Kidney glomerular epithelial cell (primary cell): ENCODE measurements at regions not wholly inside any gene's neighbourhood (a gene's known extent, or its start where the extent isn't known, plus 50 kb on each side); places are given as distances from the start of the nearest gene placed in this dataset.

Experiments
- DNase-seq: peaks from one replicate; lab custom pipeline; 2025; lab: John Stamatoyannopoulos, UW

DNA sequence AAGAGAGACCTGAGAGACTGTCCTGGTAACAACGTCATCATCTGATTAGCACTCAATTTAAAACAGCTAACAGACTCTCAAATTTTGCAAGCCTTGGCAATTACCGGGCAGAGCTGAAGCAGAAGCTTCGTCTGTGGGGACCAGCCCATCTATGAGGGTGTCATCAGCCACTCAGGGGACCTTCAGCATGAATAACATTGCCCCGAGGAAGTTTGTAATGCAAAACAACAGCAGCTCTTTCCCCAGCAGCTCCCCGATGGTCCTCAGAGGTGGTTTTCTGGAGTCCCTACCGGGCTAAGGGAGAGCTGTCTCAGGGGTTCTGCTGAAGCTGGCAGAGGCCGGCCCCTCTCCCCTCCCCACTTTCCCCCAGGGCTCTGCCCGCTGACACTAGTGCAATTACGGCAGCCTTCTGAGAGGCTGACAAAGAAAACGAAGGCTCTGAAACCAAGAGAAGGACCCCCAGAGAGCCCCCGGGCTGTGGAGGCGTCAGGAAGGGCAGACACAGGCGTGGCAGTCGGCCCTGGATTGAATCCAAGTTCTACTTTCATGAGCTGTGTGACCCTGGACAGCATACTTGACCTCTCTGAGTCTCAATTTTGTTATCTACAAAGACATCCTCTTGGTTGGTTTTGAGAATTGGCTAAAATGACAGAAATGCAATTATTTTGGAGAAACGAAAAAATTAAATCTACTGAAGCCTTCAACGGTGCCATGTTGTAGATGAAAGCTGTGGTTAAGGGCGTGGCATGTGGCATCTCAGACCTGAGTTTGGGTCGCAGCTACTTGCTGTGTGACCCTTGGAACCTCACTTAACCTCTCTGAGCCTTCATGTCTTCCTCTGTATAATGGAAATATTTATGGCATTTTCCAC lies 102.1 kb upstream of the TLE3 start:
- no peak for DNase-seq

DNA sequence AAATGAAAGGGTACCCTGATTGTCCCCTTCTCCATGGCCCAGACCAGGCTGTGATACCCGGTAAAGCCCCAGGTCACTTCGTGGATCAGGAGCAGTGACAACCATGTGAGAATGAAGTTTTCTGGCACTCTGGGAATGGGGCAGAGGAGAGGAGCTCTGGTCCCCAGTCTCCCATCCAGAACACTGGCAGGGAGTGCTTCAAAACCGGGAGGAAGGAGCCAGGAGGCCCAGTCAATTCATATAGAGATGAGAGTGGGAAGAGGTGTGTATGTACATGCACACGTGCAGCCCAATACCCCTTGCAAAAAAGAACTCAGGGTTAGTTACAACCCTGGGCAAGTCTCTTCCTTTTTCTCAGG lies 101.4 kb upstream of the TLE3 start:
- no peak for DNase-seq

GRCh38 chr15:70198441-70199123 lies 100.9 kb upstream of the TLE3 start:
- DNase-seq = no peak

GRCh38 chr15:70197945-70198361 lies 100.2 kb upstream of the TLE3 start:
- DNase-seq = no peak

DNA sequence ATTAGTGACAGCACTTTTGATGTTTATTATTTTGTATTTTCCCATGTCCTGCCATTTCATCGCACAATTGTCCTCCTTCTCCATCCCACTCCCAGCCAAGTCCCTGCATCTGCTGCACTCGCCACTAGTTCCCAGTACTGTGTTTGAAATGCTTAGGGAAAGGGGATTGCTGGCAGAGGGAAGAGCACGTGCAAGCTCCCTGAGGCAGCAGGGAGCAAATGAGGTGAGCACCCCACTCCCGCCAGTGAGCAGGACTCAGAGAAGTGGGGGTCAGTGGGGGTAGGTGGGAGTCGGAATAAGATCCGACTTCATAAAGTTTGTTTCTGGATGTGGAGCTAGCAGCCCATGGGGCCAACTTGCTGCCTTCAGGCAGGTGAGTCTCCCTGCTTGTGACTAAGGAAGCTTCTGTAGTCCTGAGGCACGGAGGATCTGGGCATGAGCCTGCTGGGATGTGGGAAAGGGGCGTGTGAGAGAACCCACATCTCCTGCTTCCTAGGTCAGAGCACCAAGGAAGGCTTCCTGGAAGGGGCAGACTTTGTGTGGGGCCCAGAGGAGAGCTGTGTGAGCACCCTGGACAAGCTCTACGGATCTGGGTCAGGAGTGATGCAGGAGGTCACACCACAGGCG lies 99.7 kb upstream of the TLE3 start:
- no peak for DNase-seq

- DNase-seq = peak; percentile 83
These were observed 98.9 kb upstream of the TLE3 start for GRCh38 chr15:70196372-70197316.

DNA sequence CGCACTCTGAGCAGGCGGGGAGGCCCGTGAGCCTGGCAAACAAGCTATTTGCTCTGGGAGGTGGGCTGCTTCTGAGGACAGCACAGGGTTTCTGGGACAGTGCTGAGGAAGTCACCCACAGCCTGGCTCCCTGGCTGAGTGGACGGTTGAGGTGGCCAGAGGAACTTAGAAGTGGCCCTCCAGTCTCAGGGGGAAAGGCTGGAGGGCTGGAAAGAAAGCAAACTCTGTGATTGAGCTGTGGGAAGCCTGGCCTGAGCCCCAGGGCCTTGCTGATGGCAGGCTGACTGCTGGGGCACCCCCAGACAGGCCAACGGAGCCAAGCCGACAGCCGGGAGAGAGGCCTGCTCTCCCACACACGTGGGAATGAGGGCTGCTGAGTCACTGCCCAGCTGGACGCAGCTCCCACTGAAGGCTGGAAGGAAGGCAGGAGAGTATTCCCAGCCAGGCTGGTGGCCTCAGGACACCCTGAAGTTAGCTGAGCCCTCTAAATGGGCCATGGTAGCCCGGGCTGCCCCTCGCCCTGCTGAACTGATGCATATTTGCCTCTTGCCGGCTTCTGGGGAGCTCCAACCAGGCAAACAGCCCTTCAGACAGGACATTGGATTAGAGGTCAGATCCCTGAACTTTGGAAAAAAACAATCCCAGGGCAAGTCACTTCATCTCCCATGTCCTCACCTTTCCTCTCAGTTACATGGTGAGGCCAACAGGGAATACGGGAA lies 98.0 kb upstream of the TLE3 start:
- DNase-seq = peak; percentile 89

DNA sequence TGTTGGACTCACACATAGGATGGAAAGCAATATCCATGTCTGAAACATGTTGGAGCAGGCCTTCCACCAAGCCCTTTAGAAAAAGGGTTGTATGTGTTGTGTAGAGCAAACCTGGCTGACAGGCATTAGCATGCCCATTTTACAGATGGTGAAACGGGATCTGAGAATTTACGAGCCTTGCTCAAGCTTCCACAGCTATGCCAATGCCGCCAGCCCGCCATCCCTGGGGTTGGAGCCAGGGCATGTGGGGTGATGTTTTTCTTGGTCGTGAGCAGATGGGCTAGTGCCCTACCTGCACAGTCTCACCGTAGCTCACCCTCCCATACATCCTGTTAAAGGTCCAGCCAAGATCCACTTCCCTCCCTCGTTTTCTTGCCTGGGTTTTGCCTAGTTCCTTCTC lies 97.5 kb upstream of the TLE3 start:
- no peak for DNase-seq

- no peak for DNase-seq
These were observed 96.5 kb upstream of the TLE3 start for GRCh38 chr15:70194266-70194665.

DNA sequence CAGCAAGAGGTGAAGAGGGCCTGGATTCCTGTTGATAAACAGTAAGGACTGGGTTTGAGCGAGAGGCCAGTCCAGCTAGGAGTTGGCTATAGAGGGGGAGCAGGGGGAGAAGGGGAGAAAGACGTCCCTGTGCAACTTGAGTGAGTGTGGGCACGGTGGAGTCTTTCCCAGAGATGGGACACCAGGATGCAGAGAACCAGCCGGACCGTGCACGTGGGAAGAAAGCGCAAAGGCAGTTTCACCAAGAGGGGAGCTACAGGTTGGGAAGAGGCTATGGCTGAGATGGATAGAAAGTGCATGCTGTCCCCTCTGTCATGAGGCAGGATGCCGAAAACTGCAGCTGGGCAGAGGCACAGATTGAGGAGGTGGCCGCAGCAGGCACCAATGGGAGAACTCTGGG lies 96.0 kb upstream of the TLE3 start:
- no peak for DNase-seq

- no peak for DNase-seq
These were observed 94.8 kb upstream of the TLE3 start for GRCh38 chr15:70192490-70192889.

- DNase-seq = no peak
These were observed 94.3 kb upstream of the TLE3 start for GRCh38 chr15:70192041-70192440.

DNA sequence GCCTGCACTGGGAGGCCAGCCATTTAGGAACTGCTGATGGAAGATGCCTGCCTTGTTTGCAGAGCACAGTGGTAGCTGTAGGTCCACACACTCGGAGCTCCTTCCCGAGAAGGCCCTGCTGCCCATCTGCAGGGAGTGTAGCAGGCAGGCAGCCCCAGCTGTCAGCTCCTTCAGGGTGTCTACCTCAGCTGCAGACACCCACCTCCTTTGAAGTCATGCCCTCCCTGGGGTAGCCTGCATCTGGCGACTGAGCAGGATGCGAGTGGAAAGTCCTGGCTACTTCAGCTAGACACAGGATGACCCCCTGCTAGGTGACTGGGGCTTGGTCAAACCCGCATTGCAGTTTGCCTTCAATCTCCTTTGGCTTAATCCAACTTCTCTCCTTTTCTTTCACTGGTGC lies 93.2 kb upstream of the TLE3 start:
- no peak for DNase-seq

GRCh38 chr15:70189826-70190695 lies 92.3 kb upstream of the TLE3 start:
- DNase-seq = no peak

- no peak for DNase-seq
These were observed 90.6 kb upstream of the TLE3 start for GRCh38 chr15:70188286-70188685.

- DNase-seq = no peak
These were observed 89.6 kb upstream of the TLE3 start for GRCh38 chr15:70187331-70187730.

DNA sequence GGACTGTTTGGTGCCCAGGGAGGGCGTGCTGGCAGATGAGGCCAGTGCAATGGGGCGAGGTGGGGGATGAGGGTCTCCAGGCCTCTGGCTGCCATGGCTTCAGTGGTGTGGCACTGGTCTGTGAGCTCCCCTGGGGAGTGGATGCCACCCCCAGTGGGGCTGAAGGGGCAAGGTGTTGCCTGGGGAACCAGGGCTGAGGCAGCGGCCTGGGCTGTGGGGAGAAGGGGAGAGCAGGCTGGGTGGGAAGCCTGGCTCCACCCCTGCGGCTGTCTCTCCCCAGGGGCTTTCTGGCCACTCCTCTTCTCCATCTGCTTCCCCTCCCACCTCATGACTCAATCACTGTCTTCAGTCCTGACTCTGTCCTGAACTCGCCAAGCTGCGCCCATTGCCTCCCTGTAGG lies 88.4 kb upstream of the TLE3 start:
- DNase-seq = no peak

GRCh38 chr15:70185251-70185711 lies 87.6 kb upstream of the TLE3 start:
- DNase-seq = peak; percentile 67

GRCh38 chr15:70182858-70183695 lies 85.4 kb upstream of the TLE3 start:
- no peak for DNase-seq
